ENCODE measurements at regions not wholly inside any gene's neighbourhood (a gene's known extent, or its start where the extent isn't known, plus 50 kb on each side); places are given as distances from the start of the nearest gene placed in this dataset.

DNA sequence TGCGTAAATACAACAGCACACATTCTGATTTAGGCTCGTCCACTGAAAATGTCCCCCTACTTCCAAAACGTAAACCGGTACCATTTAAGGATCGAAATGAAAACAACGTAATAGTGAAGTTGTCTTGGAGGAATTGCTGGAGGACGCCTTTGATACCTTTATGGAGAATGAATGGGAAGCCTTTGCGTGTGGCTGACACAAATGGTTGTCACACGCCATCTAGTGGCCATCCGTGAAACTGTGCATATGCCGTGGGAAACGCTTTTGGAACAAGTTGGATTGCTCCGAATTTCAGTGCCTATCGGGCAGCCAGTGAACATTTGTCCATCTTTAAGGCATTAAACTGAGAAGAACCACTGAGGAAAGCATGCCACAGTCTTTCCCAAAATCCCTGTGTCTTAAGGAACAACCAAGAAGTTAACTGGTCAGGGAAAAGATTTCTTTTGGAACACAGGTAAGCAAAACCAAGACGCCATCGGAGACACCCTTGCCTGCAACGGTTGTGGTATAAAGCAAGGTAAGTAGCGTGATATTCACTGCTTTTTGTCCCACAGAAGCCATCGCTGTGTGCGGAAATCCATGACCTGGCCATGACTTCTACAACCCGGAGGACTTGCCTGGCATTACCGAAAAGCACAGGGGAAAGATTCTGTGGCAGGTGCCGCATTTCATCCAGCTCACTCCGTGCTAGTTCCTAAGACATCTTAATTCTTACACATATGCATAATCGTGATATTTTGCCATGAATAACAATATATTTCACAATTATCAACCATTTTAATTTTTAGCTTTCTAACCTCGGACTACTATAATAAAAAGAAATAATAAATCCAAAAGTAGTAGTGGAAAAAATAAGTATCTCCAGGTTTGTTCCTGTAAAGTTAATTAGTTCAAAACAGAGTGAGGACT is 100.6 kb downstream of the FAM204A start:
- ATAC-seq = peak; percentile 74
- BruUV-seq (replicated peaks) = no TSS peak
- peak overlapping the region; percentile 44 for H3K4me2 ChIP-seq (ENCODE audit: low read length)

DNA sequence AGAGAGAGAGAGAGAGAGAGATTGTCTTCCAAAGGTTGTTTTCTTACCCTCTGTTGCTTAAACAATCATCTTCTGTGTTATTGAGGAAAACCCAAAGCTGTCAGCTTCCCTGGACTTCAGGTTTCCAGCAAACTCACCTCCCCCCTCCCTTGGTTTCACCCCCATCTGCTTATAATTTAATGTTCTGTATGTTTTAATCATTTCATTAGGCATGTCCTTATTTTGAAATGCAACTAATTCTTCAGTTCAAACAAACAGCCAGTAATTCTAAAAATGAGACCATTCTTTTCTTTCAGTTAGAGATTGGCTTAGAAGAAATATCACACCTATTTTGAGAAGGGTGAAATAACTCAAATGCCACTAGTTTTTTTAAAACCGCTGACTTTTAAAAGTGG is 102.9 kb downstream of the FAM204A start:
- no peaks in the 10 kb centered on the region for H3K9me3 ChIP-seq (ENCODE audit: low read length)
- no peak overlapping the region for H3K9ac ChIP-seq (ENCODE audit: low read length)
- no peak overlapping the region for H3K27ac ChIP-seq (ENCODE audit: low read length)
- H3K4me2 ChIP-seq (ENCODE audit: low read length) = no peak overlapping the region
- no peaks in the 10 kb centered on the region for H3K9me2 ChIP-seq (replicated peaks; ENCODE audit: low read length)
- peaks cover 3% of the 10 kb centered on the region; the same call in 1 of the 2 replicates for H3K4me1 ChIP-seq (ENCODE audit: insufficient read depth, low read length)
- TF ChIP-seq, protein P1, sequence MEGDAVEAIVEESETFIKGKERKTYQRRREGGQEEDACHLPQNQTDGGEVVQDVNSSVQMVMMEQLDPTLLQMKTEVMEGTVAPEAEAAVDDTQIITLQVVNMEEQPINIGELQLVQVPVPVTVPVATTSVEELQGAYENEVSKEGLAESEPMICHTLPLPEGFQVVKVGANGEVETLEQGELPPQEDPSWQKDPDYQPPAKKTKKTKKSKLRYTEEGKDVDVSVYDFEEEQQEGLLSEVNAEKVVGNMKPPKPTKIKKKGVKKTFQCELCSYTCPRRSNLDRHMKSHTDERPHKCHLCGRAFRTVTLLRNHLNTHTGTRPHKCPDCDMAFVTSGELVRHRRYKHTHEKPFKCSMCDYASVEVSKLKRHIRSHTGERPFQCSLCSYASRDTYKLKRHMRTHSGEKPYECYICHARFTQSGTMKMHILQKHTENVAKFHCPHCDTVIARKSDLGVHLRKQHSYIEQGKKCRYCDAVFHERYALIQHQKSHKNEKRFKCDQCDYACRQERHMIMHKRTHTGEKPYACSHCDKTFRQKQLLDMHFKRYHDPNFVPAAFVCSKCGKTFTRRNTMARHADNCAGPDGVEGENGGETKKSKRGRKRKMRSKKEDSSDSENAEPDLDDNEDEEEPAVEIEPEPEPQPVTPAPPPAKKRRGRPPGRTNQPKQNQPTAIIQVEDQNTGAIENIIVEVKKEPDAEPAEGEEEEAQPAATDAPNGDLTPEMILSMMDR (conservative IDR thresholded peaks at IDR 0.05; ENCODE audit: low read depth, low read length) = no peak
- TF ChIP-seq EZH2 (IDR thresholded peaks at IDR 0.05; ENCODE audit: low read length, unreplicated experiment) = no peak
- no peak for TF ChIP-seq EZH2phosphoT487 (IDR thresholded peaks at IDR 0.05; ENCODE audit: borderline replicate concordance, low read length)
- ATAC-seq = no peak
- peaks cover 84% of the 10 kb centered on the region for H3K27me3 ChIP-seq (ENCODE audit: low read length)
- H4K20me1 ChIP-seq (ENCODE audit: low read length) = no peaks in the 10 kb centered on the region
- H3K36me3 ChIP-seq (ENCODE audit: low read depth, low read length) = no peaks in the 10 kb centered on the region
- no peak overlapping the region for H2AFZ ChIP-seq (ENCODE audit: low read length)
- ChIA-PET POLR2A (ENCODE audit: unreplicated experiment) (no interaction called here), CTCF (no interaction called here)
- intact Hi-C loops (cut with micrococcal nuclease) = no loop called here
- no peaks in the 10 kb centered on the region for H3K79me2 ChIP-seq (ENCODE audit: low read length)
- no peaks in the 10 kb centered on the region for H3F3A ChIP-seq (ENCODE audit: low read length, unreplicated experiment)
- BruUV-seq (replicated peaks) = no TSS peak
- no peak for DNase-seq
- H3K4me3 ChIP-seq (ENCODE audit: low read length) = no peak overlapping the region

More for the DNA sequence above, 100.6 kb downstream of the FAM204A start:
- Histone ChIP-seq H3K9me2 (replicated peaks; ENCODE audit: low read length) (no peaks in the 10 kb centered on the region), H3K4me3 (ENCODE audit: low read length) (0 out of 2 replicates have a peak overlapping the region, but pooled peaks have one; percentile 7), H3K9ac (ENCODE audit: low read length) (no peak overlapping the region), H3K79me2 (ENCODE audit: low read length) (no peaks in the 10 kb centered on the region), H4K20me1 (ENCODE audit: low read length) (no peaks in the 10 kb centered on the region), H3F3A (ENCODE audit: low read length, unreplicated experiment) (no peaks in the 10 kb centered on the region), H2AFZ (ENCODE audit: low read length) (no peak overlapping the region), H3K27ac (ENCODE audit: low read length) (no peak overlapping the region), H3K9me3 (ENCODE audit: low read length) (no peaks in the 10 kb centered on the region), H3K27me3 (ENCODE audit: low read length) (peaks cover 71% of the 10 kb centered on the region), H3K36me3 (ENCODE audit: low read depth, low read length) (no peaks in the 10 kb centered on the region), H3K4me1 (ENCODE audit: insufficient read depth, low read length) (peaks cover 3% of the 10 kb centered on the region; the same call in 1 of the 2 replicates)
- ChIA-PET POLR2A (ENCODE audit: unreplicated experiment) (no interaction called here), CTCF (interaction anchor here (0.6 to 0.7 kb wide), 2 partner anchors 10 to 745 kb away, joined by 4 read pairs; no protein-coding TSS in a partner anchor)
- intact Hi-C loops (cut with micrococcal nuclease) = loop anchor here (1.0 to 2.0 kb wide), 3 partner anchors 380 to 745 kb away; no protein-coding TSS in a partner anchor
- peak; percentile 83 for DNase-seq
- TF ChIP-seq EZH2phosphoT487 (IDR thresholded peaks at IDR 0.05; ENCODE audit: borderline replicate concordance, low read length) (peak; percentile 69; the same call in 1 of the 2 replicates), EZH2 (IDR thresholded peaks at IDR 0.05; ENCODE audit: low read length, unreplicated experiment) (peak; percentile 98)
- TF ChIP-seq, protein P1 (conservative IDR thresholded peaks at IDR 0.05; ENCODE audit: low read depth, low read length) = peak; percentile 88

All from PC-3 (cell line).